HepG2 (cell line): ENCODE measurements at regions not wholly inside any gene's neighbourhood (a gene's known extent, or its start where the extent isn't known, plus 50 kb on each side); places are given as distances from the start of the nearest gene placed in this dataset.

ENCODE experiments used
- ATAC-seq: fragments of 200-7000 bp; cut with Tn5 transposase; 3 replicates; pipeline ENCODE4 v1.9.1; 2020; ENCODE audit warnings: mild to moderate bottlenecking, moderate library complexity
- BruUV-seq: library from RNA; stranded (reverse); fragments of 400-500 nt; replicated peaks from 2 replicates; lab custom pipeline; 2021; lab: Mats Ljungman, UMichigan
- CTCF ChIA-PET: fragments of 300-600 bp; formaldehyde crosslinking; extraction: SDS; loops from one replicate; lab custom pipeline; 2021; ENCODE audit warnings: low total read pairs, inconsistent platforms, low intra/inter-chr PET ratio; lab: Yijun Ruan, JAX
- POLR2A ChIA-PET: fragments of 350-600 bp; sonication (Branson Sonifier 250); formaldehyde crosslinking; loops from one replicate; lab custom pipeline; 2020; ENCODE audit warnings: antibody characterized with exemption, inconsistent platforms; lab: Yijun Ruan, JAX
- DNase-seq: peaks from one replicate; pipeline ENCODE4 v3.0.0-alpha.2; 2015; ENCODE audit warnings: low spot score
- FAIRE-seq: peaks from 3 replicates; lab custom pipeline; 2011; peaks lifted over from hg19 to GRCh38; lab: Jason Lieb, UNC
- H2AFZ ChIP-seq: one replicate; pipeline ENCODE4 v1.6.1; 2011; ENCODE audit warnings: low read length, inconsistent platforms
- H3K27ac ChIP-seq: fragments of 300-600 bp; 3 replicates; pipeline ENCODE4 v1.8.0; 2011; ENCODE audit warnings: mixed run types, mild to moderate bottlenecking, mixed read lengths, low read length, inconsistent platforms; ENCODE audit not compliant: insufficient read depth; ENCODE audit errors: extremely low read length
- H3K27me3 ChIP-seq, 2 experiments: fragments of 200-600 bp in 1 of 2; 2 replicates in 1 of 2; 3 replicates in 1 of 2; pipeline versions ENCODE4 v1.6.0 to v1.8.0; 2011; ENCODE audit warnings: low read length in 2 of 2, mild to moderate bottlenecking in 2 of 2, moderate library complexity in 2 of 2, inconsistent platforms in 1 of 2; ENCODE audit not compliant: insufficient read depth in 2 of 2, control insufficient read depth in 1 of 2
- H3K36me3 ChIP-seq, 2 experiments: fragments of 200-600 bp in 1 of 2; replicated peaks in 1 of 2; 2 replicates in 1 of 2; 3 replicates in 1 of 2; pipeline versions ENCODE4 v1.5.1 to v1.8.0; 2011; ENCODE audit warnings: low read length in 2 of 2, inconsistent platforms in 1 of 2; ENCODE audit not compliant: insufficient read depth in 2 of 2, control insufficient read depth in 1 of 2
- H3K4me1 ChIP-seq: 2 replicates; pipeline ENCODE4 v1.5.1; 2012; ENCODE audit warnings: low read length, inconsistent platforms; ENCODE audit not compliant: insufficient read depth
- H3K4me2 ChIP-seq: 2 replicates; pipeline ENCODE4 v1.6.0; 2011; ENCODE audit warnings: low read depth, low read length, inconsistent platforms
- H3K4me3 ChIP-seq, 3 experiments: fragments of 200-600 bp in 1 of 3; sonication (generic), shearing (Covaris generic) in 1 of 3; replicated peaks in 1 of 3; 2 replicates each; pipeline ENCODE4 v1.5.1; 2011 to 2016; ENCODE audit warnings: low read length in 3 of 3, inconsistent platforms in 2 of 3, low read depth in 2 of 3, mild to moderate bottlenecking in 2 of 3, control low read depth in 1 of 3, mixed read lengths in 1 of 3; ENCODE audit not compliant: insufficient read depth in 1 of 3
- H3K79me2 ChIP-seq: one replicate; pipeline ENCODE4 v1.6.1; 2011; ENCODE audit warnings: low read length, inconsistent platforms; ENCODE audit not compliant: insufficient read depth
- H3K9ac ChIP-seq: 2 replicates; pipeline ENCODE4 v1.6.0; 2011; ENCODE audit warnings: mild to moderate bottlenecking, low read depth, low read length, inconsistent platforms; ENCODE audit not compliant: insufficient read depth
- H3K9me3 ChIP-seq: 2 replicates; pipeline ENCODE4 v1.5.1; 2012; ENCODE audit warnings: mild to moderate bottlenecking, low read length
- H4K20me1 ChIP-seq: 2 replicates; pipeline ENCODE4 v1.6.0; 2011; ENCODE audit warnings: inconsistent platforms, mild to moderate bottlenecking, low read length, moderate library complexity; ENCODE audit not compliant: insufficient read depth
- CCAR2 ChIP-seq: fragments of 200-400 bp; formaldehyde crosslinking; optimal IDR thresholded peaks from 2 replicates; pipeline ENCODE3; 2018; ENCODE audit warnings: low read depth, mild to moderate bottlenecking, low read length, moderate library complexity
- HES4 ChIP-seq: sonication (generic); formaldehyde crosslinking; IDR thresholded peaks from 2 replicates; pipeline ENCODE4 v1.9.0; 2021; ENCODE audit warnings: mild to moderate bottlenecking, missing genetic modification reagents, borderline replicate concordance
- JUND ChIP-seq: sonication (generic); formaldehyde crosslinking; IDR thresholded peaks from 2 replicates; pipeline ENCODE4 v1.8.0; 2022; ENCODE audit warnings: mild to moderate bottlenecking, missing genetic modification reagents
- KAT2B ChIP-seq: fragments of 150-350 bp; IDR thresholded peaks from 2 replicates; pipeline ENCODE4 v1.6.1; 2014; ENCODE audit warnings: low read depth, low read length, borderline replicate concordance
- KDM6A ChIP-seq: IDR thresholded peaks from 2 replicates; pipeline ENCODE4 v1.6.1; 2016; ENCODE audit warnings: low read depth
- NFATC3 ChIP-seq: sonication (generic); formaldehyde crosslinking; IDR thresholded peaks from 2 replicates; pipeline ENCODE4 v1.5.1; 2020; ENCODE audit warnings: mild to moderate bottlenecking, missing genetic modification reagents
- NR2F2 ChIP-seq: IDR thresholded peaks from 2 replicates; pipeline ENCODE4 v1.6.1; 2012; ENCODE audit warnings: low read depth, inconsistent platforms, borderline replicate concordance
- PHB2 ChIP-seq: fragments of 450-650 bp; IDR thresholded peaks from 2 replicates; pipeline ENCODE4 v1.6.1; 2018; ENCODE audit not compliant: partially characterized antibody
- TBP ChIP-seq: sonication (generic); formaldehyde crosslinking; IDR thresholded peaks from 2 replicates; pipeline ENCODE4 v1.5.0; 2020; ENCODE audit warnings: missing genetic modification reagents
- ZFAT ChIP-seq: sonication (generic); formaldehyde crosslinking; conservative IDR thresholded peaks from 2 replicates; pipeline ENCODE4 v1.8.1; 2023; ENCODE audit warnings: missing genetic modification reagents, inconsistent platforms
- ZFP1 ChIP-seq: IDR thresholded peaks from 2 replicates; pipeline ENCODE4 v1.6.1; 2016
- ZNF124 ChIP-seq: sonication (generic); formaldehyde crosslinking; IDR thresholded peaks from 2 replicates; pipeline ENCODE4 v1.4.0; 2020; ENCODE audit warnings: missing genetic modification reagents
- ZNF446 ChIP-seq: sonication (generic); formaldehyde crosslinking; IDR thresholded peaks from 2 replicates; pipeline ENCODE4 v1.5.0; 2020; ENCODE audit warnings: mild to moderate bottlenecking, missing genetic modification reagents
- ZNF496 ChIP-seq: sonication (generic); formaldehyde crosslinking; IDR thresholded peaks from 2 replicates; pipeline ENCODE4 v1.8.1; 2023; ENCODE audit warnings: mild to moderate bottlenecking, moderate library complexity, missing genetic modification reagents; ENCODE audit not compliant: insufficient replicate concordance
- ZNF501 ChIP-seq: sonication (generic); formaldehyde crosslinking; IDR thresholded peaks from 2 replicates; pipeline ENCODE4 v1.5.1; 2020; ENCODE audit warnings: mild to moderate bottlenecking, moderate library complexity, missing genetic modification reagents
- ZNF543 ChIP-seq: sonication (generic); formaldehyde crosslinking; IDR thresholded peaks from 2 replicates; pipeline ENCODE4 v1.4.0; 2020; ENCODE audit warnings: mild to moderate bottlenecking, missing genetic modification reagents
- ZNF546 ChIP-seq: sonication (generic); formaldehyde crosslinking; conservative IDR thresholded peaks from 2 replicates; pipeline ENCODE4 v1.8.1; 2023; ENCODE audit warnings: mild to moderate bottlenecking, missing genetic modification reagents
- ZNF670 ChIP-seq: sonication (generic); formaldehyde crosslinking; IDR thresholded peaks from 2 replicates; pipeline ENCODE4 v1.8.0; 2022; ENCODE audit warnings: mild to moderate bottlenecking, missing genetic modification reagents, borderline replicate concordance
- ZSCAN9 ChIP-seq: IDR thresholded peaks from 2 replicates; pipeline ENCODE4 v1.6.1; 2016; ENCODE audit warnings: borderline replicate concordance
- WGBS: methylation state at CpG from one replicate; pipeline ENCODE4 v1.1.6; 2017; ENCODE audit warnings: low lambda C conversion rate; 5-methylcytosine and 5-hydroxymethylcytosine counted together
- in situ Hi-C: cut with HindIII; loops from 2 replicates; pipeline ENCODE4 v1.10.0; 2017; ENCODE audit warnings: low pct_unique_long_range_greater_than_20kb; ENCODE audit not compliant: extremely low pct_ligation_motif_present
- intact Hi-C: fragments of 100-400 bp; cut with micrococcal nuclease; formaldehyde crosslinking; loops from one replicate; pipeline ENCODE4 v1.10.0; 2022; ENCODE audit not compliant: unreplicated experiment
- TF ChIP-seq, protein P1 (sequence below): IDR thresholded peaks from 2 replicates; pipeline ENCODE4 v1.6.1; 2012; ENCODE audit warnings: low read depth, low read length, improper control_type of control experiment
- TF ChIP-seq, protein P2 (sequence below): sonication (generic); formaldehyde crosslinking; IDR thresholded peaks from 2 replicates; pipeline ENCODE4; 2020; ENCODE audit warnings: missing genetic modification reagents, mild to moderate bottlenecking, borderline replicate concordance
- TF ChIP-seq, protein P3 (sequence below): sonication (generic); formaldehyde crosslinking; IDR thresholded peaks from 2 replicates; pipeline ENCODE4 v1.8.0; 2022; ENCODE audit warnings: mild to moderate bottlenecking, missing genetic modification reagents, moderate library complexity

DNA sequence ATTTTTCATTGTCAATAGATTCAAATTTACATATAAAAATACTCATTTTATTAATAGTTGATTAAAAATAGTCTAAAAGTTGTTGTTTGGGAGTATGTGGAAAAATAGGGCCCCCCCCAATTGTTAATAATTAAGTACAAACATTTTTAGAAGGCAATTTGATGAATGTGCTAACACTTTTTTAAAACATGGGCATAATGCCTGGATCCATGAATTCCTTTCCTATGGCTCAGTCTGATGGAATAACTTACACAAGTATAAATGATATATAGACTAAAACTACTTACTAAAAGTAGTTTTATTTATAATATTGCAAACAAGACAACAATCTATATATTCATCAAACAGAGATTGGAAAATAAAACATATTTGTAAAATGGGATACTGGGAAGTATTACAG is 247.2 kb upstream of the LRRN1 start (continued):
- TF ChIP-seq PHB2 = no peak
- TF ChIP-seq, protein P1, sequence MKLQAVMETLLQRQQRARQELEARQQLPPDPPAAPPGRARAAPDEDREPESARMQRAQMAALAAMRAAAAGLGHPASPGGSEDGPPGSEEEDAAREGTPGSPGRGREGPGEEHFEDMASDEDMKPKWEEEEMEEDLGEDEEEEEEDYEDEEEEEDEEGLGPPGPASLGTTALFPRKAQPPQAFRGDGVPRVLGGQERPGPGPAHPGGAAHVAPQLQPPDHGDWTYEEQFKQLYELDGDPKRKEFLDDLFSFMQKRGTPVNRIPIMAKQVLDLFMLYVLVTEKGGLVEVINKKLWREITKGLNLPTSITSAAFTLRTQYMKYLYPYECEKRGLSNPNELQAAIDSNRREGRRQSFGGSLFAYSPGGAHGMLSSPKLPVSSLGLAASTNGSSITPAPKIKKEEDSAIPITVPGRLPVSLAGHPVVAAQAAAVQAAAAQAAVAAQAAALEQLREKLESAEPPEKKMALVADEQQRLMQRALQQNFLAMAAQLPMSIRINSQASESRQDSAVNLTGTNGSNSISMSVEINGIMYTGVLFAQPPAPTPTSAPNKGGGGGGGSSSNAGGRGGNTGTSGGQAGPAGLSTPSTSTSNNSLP = no peak
- TF ChIP-seq, all 625 proteins: peak for 0

DNA sequence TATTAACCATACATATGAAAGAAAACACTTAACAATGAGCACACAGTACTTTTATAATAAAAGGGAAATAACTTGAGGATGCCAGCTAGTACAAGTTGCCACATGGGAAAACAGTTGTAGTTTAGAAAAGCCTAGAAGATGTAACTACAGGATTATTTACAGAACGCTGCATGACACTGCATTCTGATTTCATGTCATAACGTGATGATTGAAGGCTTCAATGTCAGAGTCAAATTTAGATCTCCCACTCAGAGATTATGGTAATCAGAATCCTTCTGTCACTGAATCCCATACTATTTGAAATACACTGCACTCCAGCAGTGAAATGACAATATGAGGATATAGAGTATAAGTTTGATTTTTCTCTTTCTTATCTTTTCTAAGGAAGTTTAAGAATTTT is 253.9 kb upstream of the LRRN1 start:
- H3K27ac ChIP-seq = no peak overlapping the region
- no peaks in the 10 kb centered on the region for H3K36me3 ChIP-seq
- H4K20me1 ChIP-seq = no peaks in the 10 kb centered on the region
- H3K9ac ChIP-seq = no peak overlapping the region
- ATAC-seq = no peak
- no peak overlapping the region for H3K4me3 ChIP-seq
- no peak overlapping the region for H3K4me2 ChIP-seq
- H3K9me3 ChIP-seq = no peaks in the 10 kb centered on the region
- WGBS = 0% methylated on average over 2 of the region's 2 CpGs
- TF ChIP-seq KAT2B = no peak
- TF ChIP-seq, protein P2, sequence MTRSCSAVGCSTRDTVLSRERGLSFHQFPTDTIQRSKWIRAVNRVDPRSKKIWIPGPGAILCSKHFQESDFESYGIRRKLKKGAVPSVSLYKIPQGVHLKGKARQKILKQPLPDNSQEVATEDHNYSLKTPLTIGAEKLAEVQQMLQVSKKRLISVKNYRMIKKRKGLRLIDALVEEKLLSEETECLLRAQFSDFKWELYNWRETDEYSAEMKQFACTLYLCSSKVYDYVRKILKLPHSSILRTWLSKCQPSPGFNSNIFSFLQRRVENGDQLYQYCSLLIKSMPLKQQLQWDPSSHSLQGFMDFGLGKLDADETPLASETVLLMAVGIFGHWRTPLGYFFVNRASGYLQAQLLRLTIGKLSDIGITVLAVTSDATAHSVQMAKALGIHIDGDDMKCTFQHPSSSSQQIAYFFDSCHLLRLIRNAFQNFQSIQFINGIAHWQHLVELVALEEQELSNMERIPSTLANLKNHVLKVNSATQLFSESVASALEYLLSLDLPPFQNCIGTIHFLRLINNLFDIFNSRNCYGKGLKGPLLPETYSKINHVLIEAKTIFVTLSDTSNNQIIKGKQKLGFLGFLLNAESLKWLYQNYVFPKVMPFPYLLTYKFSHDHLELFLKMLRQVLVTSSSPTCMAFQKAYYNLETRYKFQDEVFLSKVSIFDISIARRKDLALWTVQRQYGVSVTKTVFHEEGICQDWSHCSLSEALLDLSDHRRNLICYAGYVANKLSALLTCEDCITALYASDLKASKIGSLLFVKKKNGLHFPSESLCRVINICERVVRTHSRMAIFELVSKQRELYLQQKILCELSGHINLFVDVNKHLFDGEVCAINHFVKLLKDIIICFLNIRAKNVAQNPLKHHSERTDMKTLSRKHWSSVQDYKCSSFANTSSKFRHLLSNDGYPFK (CRISPR knock-in tag) = no peak
- no peak for TF ChIP-seq NFATC3 (CRISPR knock-in tag)
- no peak for TF ChIP-seq ZSCAN9 (CRISPR knock-in tag)
- no peak for TF ChIP-seq ZNF546 (CRISPR knock-in tag)
- TF ChIP-seq ZFP1 (CRISPR knock-in tag) = no peak
- no peak for TF ChIP-seq ZNF446 (CRISPR knock-in tag)
- TF ChIP-seq HES4 (CRISPR knock-in tag) = no peak
- no peak for TF ChIP-seq ZNF124 (CRISPR knock-in tag)
- no peak for TF ChIP-seq ZNF543
- TF ChIP-seq JUND = no peak
- TF ChIP-seq ZFAT (CRISPR knock-in tag) = no peak
- TF ChIP-seq, protein P3, sequence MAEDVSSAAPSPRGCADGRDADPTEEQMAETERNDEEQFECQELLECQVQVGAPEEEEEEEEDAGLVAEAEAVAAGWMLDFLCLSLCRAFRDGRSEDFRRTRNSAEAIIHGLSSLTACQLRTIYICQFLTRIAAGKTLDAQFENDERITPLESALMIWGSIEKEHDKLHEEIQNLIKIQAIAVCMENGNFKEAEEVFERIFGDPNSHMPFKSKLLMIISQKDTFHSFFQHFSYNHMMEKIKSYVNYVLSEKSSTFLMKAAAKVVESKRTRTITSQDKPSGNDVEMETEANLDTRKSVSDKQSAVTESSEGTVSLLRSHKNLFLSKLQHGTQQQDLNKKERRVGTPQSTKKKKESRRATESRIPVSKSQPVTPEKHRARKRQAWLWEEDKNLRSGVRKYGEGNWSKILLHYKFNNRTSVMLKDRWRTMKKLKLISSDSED (CRISPR knock-in tag) = no peak
- TF ChIP-seq KDM6A = no peak
- no peak for TF ChIP-seq TBP (CRISPR knock-in tag)
- TF ChIP-seq CCAR2 = no peak
- TF ChIP-seq NR2F2 = no peak
- no peak for TF ChIP-seq ZNF501 (CRISPR knock-in tag)
- no peak for TF ChIP-seq ZNF670 (CRISPR knock-in tag)
- no peak for TF ChIP-seq ZNF496 (CRISPR knock-in tag)
- H3K79me2 ChIP-seq = no peaks in the 10 kb centered on the region
- no peak for FAIRE-seq
- no peaks in the 10 kb centered on the region for H3K4me1 ChIP-seq
- intact Hi-C loops = no loop called here
- no peak for DNase-seq
- H3K27me3 ChIP-seq = no peaks in the 10 kb centered on the region
- CTCF ChIA-PET = no interaction called here
- in situ Hi-C loops = no loop called here
- BruUV-seq = no TSS peak
- H2AFZ ChIP-seq = no peak overlapping the region
- POLR2A ChIA-PET = no interaction called here
